ENCODE measurements at regions not wholly inside any gene's neighbourhood (a gene's known extent, or its start where the extent isn't known, plus 50 kb on each side); places are given as distances from the start of the nearest gene placed in this dataset.
A peak's percentile ranks its signal among the peaks of the same experiment; 100 is the strongest.
"Not testable (repeated sequence)": the region's sequence is repeated elsewhere in the genome, so short reads cannot be mapped to it uniquely, and the experiment has no call there.

DNA sequence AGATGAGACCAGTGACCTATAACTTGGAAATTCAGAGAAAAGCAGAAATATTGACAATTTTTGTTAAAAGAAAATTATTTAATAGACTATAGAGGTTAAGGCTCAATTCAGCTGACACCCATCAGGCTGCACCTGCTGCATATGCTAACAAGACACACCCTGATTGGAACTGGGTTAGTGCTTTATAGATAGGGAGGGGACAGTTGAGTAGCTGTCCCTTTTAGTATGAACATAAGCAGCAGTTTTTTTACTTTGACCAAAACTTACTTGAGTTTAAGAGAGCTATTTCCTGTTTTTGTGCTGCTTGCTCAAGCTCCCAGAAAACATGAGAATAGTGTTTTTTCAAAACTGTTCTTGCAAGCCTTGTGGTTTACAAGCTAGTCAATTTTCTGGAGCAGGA, 292.6 kb downstream of the LRRC3B start:
- TF ChIP-seq, protein P1, sequence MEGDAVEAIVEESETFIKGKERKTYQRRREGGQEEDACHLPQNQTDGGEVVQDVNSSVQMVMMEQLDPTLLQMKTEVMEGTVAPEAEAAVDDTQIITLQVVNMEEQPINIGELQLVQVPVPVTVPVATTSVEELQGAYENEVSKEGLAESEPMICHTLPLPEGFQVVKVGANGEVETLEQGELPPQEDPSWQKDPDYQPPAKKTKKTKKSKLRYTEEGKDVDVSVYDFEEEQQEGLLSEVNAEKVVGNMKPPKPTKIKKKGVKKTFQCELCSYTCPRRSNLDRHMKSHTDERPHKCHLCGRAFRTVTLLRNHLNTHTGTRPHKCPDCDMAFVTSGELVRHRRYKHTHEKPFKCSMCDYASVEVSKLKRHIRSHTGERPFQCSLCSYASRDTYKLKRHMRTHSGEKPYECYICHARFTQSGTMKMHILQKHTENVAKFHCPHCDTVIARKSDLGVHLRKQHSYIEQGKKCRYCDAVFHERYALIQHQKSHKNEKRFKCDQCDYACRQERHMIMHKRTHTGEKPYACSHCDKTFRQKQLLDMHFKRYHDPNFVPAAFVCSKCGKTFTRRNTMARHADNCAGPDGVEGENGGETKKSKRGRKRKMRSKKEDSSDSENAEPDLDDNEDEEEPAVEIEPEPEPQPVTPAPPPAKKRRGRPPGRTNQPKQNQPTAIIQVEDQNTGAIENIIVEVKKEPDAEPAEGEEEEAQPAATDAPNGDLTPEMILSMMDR (conservative IDR thresholded peaks at IDR 0.05; ENCODE audit: low read depth, low read length): no peak
- H3K27ac ChIP-seq: no peak overlapping the region
- H3K4me2 ChIP-seq: no peak overlapping the region
- no peak overlapping the region for H3K9ac ChIP-seq
- no peaks in the 10 kb centered on the region for H3K27me3 ChIP-seq (ENCODE audit: insufficient read depth, low read depth)
- H3K4me1 ChIP-seq (ENCODE audit: low read depth, poor library complexity, severe bottlenecking): no peaks in the 10 kb centered on the region
- no peak overlapping the region for H3K4me3 ChIP-seq (IDR thresholded peaks at IDR 0.05; ENCODE audit: insufficient read depth, low read depth, low read length)
- no peak overlapping the region for H2AFZ ChIP-seq (ENCODE audit: low read depth)
- H4K20me1 ChIP-seq (ENCODE audit: insufficient read depth): no peaks in the 10 kb centered on the region
- H3K79me2 ChIP-seq (ENCODE audit: insufficient read depth, low read depth): no peaks in the 10 kb centered on the region
- no peaks in the 10 kb centered on the region for H3K36me3 ChIP-seq (ENCODE audit: insufficient read depth)

DNA sequence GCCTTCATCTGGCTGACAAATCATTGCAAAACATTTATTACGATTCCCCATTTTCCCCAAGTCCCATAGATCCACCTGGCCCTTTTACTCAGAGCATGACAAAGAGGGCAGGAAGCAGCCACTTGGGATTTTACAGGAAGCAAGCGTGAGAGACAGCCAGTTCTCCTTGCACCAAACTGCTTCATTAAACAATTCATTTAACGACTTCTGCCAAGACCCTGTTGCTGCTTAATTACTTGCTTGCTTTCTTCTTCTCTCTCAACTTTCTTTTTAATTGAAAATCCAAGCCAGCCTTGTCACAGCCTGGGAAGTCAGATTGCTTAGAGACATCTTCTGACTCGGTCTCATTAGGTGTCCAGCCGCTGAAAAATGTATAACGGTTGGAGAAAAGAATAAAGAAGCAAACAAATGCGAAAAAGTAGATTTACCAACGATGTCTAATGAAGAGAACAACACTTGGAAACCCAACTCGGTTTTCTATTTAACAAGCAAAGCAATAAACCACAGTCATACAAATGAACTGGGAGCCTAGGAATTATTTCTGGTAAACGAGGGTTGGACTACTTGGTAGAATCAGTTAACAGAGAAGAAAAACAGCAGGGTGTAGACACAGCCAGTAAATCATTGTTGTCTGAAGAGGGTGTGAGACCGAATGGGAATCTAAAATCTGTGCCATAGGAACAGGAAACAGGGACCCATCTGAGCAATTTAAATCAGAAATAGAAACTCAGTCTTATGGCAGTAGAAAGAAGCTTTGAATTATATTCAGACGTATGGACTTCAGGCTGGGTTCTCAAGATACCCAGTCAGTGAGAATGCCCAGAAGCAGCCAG, 298.3 kb downstream of the LRRC3B start:
- TF ChIP-seq, protein P1 (conservative IDR thresholded peaks at IDR 0.05; ENCODE audit: low read depth, low read length): no peak
- no peak overlapping the region for H2AFZ ChIP-seq (ENCODE audit: low read depth)
- no peak overlapping the region for H3K27ac ChIP-seq
- H3K36me3 ChIP-seq (ENCODE audit: insufficient read depth): no peaks in the 10 kb centered on the region
- no peaks in the 10 kb centered on the region for H3K27me3 ChIP-seq (ENCODE audit: insufficient read depth, low read depth)
- H4K20me1 ChIP-seq (ENCODE audit: insufficient read depth): no peaks in the 10 kb centered on the region
- no peak overlapping the region for H3K4me3 ChIP-seq (IDR thresholded peaks at IDR 0.05; ENCODE audit: insufficient read depth, low read depth, low read length)
- H3K79me2 ChIP-seq (ENCODE audit: insufficient read depth, low read depth): no peaks in the 10 kb centered on the region
- no peak overlapping the region for H3K9ac ChIP-seq
- H3K4me2 ChIP-seq: no peak overlapping the region
- no peaks in the 10 kb centered on the region for H3K4me1 ChIP-seq (ENCODE audit: low read depth, poor library complexity, severe bottlenecking)

DNA sequence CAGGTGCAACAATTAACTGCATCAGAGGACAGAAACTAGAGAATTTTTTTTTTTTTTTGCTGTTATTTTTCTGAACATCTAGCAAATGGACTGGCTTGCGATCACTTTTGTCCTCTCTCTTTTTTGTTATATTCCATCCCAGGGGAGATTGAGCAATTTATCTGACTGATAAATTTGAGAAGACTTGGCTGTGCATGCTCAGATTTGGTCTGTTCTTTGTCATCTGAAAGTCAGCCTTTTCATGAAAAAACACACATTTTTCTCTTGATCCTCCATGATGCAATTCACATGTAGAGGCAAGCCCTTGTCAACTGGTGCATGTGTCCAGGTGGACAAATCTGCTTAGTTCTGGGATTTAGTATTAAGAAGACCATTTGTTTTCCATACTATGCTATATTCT, 309.3 kb downstream of the LRRC3B start:
- Histone ChIP-seq H2AFZ (ENCODE audit: low read depth) (no peak overlapping the region), H3K4me2 (no peak overlapping the region), H3K36me3 (ENCODE audit: insufficient read depth) (no peaks in the 10 kb centered on the region), H3K4me3 (IDR thresholded peaks at IDR 0.05; ENCODE audit: insufficient read depth, low read depth, low read length) (no peak overlapping the region), H3K9ac (no peak overlapping the region), H3K27ac (no peak overlapping the region), H4K20me1 (ENCODE audit: insufficient read depth) (no peaks in the 10 kb centered on the region), H3K4me1 (ENCODE audit: low read depth, poor library complexity, severe bottlenecking) (no peaks in the 10 kb centered on the region), H3K79me2 (ENCODE audit: insufficient read depth, low read depth) (no peaks in the 10 kb centered on the region), H3K27me3 (ENCODE audit: insufficient read depth, low read depth) (no peaks in the 10 kb centered on the region)
- TF ChIP-seq, protein P1 (conservative IDR thresholded peaks at IDR 0.05; ENCODE audit: low read depth, low read length): no peak

DNA sequence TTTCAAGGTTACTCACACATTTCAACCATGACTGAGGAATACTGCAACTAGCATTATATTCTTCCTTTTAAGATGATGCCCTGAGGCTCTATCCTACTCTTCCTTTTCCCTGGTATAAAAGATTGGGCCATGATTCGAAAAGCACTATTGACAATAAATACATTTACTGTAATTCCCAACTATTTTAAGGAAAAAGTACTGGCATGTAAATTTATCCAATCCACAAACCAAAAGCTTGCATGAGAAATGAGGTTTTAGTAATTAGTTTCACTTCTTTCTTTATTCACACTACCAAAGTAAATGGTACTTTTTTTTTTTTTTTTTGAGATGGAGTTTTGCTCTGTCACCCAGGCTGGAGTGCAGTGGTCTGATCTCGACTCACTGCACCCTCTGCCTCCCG, 310.2 kb downstream of the LRRC3B start:
- TF ChIP-seq, protein P1 (conservative IDR thresholded peaks at IDR 0.05; ENCODE audit: low read depth, low read length): no peak
- Histone ChIP-seq H3K9ac (no peak overlapping the region), H3K79me2 (ENCODE audit: insufficient read depth, low read depth) (no peaks in the 10 kb centered on the region), H3K4me3 (IDR thresholded peaks at IDR 0.05; ENCODE audit: insufficient read depth, low read depth, low read length) (no peak overlapping the region), H4K20me1 (ENCODE audit: insufficient read depth) (no peaks in the 10 kb centered on the region), H3K4me2 (no peak overlapping the region), H3K36me3 (ENCODE audit: insufficient read depth) (no peaks in the 10 kb centered on the region), H2AFZ (ENCODE audit: low read depth) (no peak overlapping the region), H3K27me3 (ENCODE audit: insufficient read depth, low read depth) (no peaks in the 10 kb centered on the region), H3K4me1 (ENCODE audit: low read depth, poor library complexity, severe bottlenecking) (no peaks in the 10 kb centered on the region), H3K27ac (no peak overlapping the region)

DNA sequence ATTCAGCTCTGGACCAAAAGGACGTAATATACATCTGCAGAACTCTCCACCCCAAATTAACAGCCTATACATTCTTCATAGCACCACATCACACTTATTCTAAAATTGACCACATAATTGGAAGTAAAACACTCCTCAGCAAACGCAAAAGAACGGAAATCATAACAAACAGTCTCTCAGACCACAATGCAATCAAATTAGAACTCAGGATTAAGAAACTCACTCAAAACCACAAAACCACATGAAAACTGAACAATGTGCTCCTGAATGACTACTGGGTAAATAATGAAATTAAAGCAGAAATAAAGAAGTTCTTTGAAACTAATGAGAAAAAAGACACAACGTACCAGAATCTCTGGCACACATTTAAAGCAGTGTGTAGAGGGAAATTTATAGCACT, 322.9 kb downstream of the LRRC3B start:
- peak overlapping the region; percentile 51; the same call in 1 of the 2 replicates for H3K4me2 ChIP-seq
- H3K27ac ChIP-seq; H3K4me3 ChIP-seq (IDR thresholded peaks at IDR 0.05; ENCODE audit: insufficient read depth, low read depth, low read length); H2AFZ ChIP-seq (ENCODE audit: low read depth); H4K20me1 ChIP-seq (ENCODE audit: insufficient read depth); H3K36me3 ChIP-seq (ENCODE audit: insufficient read depth); H3K9ac ChIP-seq; H3K79me2 ChIP-seq (ENCODE audit: insufficient read depth, low read depth): not testable (repeated sequence)
- H3K27me3 ChIP-seq (ENCODE audit: insufficient read depth, low read depth): peaks cover 14% of the 10 kb centered on the region; the same call in 1 of the 2 replicates
- peaks cover 16% of the 10 kb centered on the region for H3K4me1 ChIP-seq (ENCODE audit: low read depth, poor library complexity, severe bottlenecking)

Data from KMS-11 (cell line).